HT-29 (cell line): ENCODE measurements at regions not wholly inside any gene's neighbourhood (a gene's known extent, or its start where the extent isn't known, plus 50 kb on each side); places are given as distances from the start of the nearest gene placed in this dataset.
"Not testable (repeated sequence)": the region's sequence is repeated elsewhere in the genome, so short reads cannot be mapped to it uniquely, and the experiment has no call there.

ENCODE experiments used
- DNase-seq: peaks from one replicate; pipeline ENCODE4 v3.0.0-alpha.2; 2015; ENCODE audit warnings: low spot score

DNA sequence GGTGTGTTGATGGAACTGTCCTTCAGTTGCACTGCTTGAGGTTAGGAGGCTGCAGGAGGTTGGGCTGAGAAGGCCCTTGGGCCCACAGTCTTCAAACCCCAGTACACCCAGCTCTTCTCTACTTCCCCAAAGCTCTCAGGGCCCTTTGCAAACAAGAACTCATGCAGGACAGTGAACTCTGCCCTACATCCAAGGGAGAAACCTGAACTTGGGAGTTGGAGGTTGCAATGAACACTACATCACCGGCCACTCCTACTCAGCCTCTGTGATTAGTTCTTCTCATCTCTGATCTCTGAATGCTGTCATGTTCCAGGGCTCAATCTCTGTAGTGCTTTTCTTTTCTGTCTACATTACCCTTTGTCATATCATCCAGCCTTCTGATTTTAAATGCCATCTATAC, 148.5 kb upstream of the PDE7B start:
- no peak for DNase-seq

DNA sequence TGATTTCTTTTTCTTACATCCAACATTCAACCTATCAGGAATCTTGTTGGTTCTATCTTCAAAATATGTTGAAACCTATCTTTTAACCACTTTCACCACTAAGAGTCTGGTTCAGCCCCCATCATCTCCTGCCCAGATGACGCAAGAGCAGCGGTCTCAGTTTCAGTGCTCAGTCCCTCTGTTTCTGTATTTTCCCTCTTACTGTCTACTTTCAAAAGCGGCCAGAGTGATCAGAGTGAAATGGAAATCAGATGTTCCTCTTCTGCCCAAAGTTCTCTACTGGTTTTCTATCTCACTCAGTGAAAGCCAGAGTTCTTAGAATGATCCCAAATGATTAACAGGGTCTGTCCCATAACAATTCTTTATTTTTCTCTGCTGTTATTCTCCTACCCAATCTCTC, 147.9 kb upstream of the PDE7B start:
- DNase-seq, result no peak

DNA sequence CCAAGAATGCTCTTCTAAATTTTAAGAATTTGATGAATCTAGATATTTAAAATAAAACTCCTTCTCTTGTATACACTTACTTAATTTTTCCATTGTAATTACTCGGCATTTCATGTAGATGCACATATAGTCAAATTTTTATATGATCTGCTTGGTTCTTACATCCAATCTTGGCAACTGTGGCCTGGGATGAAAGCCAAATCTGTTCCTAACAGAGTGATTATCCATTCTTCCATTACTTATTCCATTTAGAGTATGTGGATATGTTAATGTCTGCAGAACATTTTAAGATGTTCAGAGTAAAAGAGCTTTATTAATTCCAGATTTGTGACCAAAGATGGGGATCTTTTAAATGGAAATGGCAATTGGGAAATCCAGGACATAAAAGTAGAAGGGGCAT, 144.1 kb upstream of the PDE7B start:
- DNase-seq, result no peak

DNA sequence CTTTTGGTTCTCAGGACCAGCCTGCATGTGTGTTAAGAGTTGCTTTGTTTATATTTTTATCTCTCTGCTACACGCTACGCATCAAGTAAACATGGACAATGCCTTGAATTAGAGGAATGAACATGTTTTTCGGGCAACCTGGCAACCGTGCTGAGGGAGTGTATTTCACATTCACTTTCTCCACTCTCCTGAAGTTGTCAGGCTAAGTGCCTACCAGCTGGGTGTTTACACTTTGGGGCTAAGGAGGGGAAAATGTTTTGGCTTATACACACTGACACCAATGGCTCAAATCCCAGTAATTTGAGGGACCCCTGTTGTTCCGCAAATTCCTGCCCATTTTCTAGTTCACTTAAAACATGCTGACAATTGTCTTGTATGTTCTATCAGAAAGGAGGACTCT, 141.5 kb upstream of the PDE7B start:
- DNase-seq, result no peak

DNA sequence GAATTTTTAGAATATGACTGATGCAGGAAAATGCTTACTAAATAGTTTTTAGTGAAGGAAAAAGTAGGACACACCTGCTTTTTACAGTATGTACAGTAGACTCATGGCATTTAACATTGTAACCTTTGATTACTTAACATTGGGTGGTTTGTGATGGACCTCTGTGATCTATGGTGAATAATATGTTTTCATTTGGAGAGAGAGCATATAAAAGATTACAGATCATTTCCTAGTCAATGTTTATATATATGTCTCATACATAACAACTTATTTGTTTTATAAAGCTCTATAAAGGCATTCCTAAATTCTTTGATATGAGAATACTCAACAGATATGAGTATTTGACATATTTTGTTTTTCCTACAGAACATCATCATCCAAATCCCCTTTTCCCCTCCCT, 129.3 kb upstream of the PDE7B start:
- no peak for DNase-seq

DNA sequence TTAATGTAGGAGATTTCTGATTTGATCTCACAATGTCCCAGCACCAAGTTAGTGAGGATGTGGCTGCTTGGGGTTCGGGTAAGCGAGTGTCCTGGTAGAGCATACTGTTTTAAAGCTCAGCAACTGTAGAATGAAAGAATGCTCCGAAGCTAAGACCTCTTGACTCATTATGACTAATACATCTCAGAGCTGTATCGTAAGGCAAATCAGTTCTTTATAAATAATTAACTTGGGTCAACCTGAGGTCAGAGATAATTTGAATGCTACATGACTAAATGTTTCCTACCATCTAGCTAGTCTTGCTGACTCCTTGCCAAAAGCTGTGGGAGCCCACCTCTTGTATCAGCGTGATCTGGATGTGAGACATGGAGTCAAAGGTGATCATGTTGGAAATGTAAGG, 128.8 kb upstream of the PDE7B start:
- peak; percentile 92 for DNase-seq

DNA sequence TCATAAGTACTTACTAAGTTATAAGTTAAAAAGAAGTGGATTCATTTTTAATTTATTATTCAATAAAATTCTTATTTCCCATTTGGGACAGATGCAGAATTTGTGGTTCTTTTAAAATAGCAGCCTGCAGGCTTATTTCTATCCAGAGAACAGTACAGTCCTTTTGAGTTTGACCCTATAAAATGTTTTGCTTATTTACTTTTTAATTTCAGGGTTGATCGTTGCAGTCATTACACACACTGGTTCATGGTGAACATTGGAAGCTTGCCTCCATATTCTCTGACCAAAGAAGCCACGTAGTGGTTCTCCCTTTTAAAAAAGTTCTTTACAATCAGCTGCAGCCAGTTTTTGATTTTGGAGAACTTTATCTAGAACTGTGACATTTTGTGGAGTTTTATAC, 122.9 kb upstream of the PDE7B start:
- no peak for DNase-seq

DNA sequence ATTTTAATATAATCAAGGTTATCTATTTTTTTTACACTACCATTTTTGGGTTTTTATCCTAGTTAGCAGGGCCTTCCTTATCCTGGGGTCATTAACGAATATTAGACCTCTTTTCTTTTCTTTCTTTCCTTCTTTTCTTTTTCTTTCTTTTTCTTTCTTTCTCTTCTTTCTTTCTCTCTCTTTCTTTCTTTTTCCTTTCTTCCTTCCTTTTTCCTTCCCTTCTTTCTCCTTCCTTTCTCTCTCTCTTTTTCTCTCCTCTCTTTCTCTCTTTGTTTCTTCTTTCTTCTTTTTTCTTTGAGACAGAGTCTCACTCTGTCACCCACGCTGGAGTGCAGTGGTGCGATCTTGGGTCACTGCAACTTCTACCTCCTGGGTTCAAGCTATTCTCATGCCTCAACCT, 120.4 kb upstream of the PDE7B start:
- DNase-seq, result no peak

DNA sequence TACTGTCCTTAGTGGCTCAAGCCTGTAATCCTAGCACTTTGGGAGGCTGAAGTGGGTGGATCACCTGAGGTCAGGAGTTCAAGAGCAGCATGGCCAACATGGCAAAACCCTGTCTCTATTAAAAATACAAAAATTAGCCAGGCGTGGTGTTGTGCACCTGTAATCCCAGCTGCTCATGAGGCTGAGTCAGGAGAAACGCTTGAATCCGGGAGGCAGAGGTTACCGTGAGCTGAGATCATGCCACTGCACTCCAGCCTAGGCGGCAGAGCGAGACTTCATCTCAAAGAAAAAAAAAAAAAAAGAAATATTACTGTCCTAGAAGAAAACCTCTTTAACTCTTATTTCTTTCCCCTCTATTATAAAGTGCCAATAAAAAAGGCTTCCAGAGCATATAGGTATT, 115.2 kb upstream of the PDE7B start:
- DNase-seq, result not testable (repeated sequence)

DNA sequence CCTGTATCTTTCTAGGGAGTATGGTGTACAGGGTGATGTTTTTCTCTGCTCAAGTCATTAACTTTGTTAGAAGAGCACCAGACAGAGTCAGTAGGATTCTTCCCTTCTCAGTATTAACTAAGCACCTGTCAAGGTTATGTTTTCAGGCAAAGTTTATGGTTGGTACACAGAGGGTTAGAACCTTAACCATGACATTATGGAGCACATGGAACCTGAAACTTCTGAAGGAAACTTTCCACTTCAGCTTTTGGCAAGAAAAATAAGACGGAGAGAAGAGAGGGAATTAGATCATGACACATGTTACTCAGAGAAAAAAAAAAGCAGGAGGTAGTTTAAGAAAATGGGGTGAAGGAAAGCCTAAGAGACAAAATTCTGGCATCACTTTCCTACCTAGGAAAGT, 112.9 kb upstream of the PDE7B start:
- no peak for DNase-seq

DNA sequence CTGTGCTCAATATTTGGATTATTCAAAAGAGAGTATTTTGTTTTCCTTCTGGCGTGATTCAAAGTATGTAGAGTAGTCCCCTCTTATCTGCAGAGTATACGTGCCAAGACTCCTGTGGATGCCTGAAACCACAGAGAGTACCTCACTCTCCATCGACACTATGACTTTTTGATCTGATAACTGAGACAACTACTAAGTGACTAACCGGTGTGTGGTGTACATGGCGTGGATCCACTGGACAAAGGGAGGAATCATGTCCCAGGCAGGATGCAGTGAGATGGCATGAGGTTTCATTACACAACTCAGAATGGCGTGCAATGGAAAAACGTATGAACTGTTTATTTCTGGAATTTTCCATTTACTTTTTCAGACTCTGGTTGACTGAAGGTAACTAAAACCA, 112.2 kb upstream of the PDE7B start:
- DNase-seq, result no peak

DNA sequence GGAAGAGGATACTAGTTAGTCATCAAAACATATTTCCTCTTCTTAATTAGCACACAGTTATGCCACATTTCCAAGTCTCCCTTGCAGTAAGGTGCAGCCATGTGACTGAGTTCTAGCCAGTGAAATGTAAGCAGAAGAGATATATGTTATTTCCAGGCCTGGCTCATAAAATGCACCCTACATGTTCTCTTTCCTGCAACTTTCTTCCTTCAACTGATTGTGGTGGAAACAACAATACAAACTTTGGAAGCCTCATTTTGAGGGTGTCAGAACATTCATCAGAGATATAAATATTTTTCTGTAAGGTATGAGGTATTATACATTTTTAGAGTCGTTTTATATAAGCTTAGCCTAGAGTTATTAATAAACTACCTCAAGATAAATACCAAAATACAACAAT, 110.9 kb upstream of the PDE7B start:
- no peak for DNase-seq

DNA sequence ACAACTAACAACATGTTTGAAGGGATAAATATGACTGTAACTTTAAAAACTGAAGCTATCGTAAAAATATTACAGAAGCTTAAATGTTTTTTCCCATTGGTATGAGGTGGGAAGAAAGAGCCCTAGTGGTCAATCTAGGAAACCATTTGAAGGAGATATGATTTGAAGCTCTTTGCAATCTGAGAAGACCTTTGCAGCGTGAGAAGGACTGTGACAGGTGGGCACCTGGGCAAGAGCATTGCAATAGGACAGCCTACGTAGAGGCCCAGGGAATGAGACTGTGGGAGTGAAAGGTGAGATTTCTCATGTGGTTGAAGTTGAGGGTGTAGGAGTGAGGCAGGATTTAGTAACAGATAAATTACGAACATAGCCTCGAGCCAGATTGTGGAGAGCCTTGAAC, 108.0 kb upstream of the PDE7B start:
- DNase-seq, result no peak

DNA sequence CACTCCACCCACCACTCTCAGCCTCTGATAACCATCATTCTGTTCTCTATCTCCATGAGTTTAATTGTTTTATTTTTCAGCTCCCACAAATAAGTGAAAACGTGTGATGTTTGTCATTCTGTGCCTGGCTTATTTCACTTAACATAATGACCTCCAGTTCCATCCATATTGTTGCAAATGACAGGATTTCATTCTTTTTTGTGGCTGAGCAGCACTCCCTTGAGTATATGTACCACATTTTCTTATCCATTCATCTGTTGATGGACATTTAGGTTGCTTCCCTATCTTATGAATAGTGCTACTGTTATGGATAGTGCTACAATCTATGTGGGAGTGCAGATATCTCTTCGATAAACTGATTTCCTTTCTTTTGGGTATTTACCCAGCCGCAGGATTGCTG, 103.3 kb upstream of the PDE7B start:
- DNase-seq, result no peak

DNA sequence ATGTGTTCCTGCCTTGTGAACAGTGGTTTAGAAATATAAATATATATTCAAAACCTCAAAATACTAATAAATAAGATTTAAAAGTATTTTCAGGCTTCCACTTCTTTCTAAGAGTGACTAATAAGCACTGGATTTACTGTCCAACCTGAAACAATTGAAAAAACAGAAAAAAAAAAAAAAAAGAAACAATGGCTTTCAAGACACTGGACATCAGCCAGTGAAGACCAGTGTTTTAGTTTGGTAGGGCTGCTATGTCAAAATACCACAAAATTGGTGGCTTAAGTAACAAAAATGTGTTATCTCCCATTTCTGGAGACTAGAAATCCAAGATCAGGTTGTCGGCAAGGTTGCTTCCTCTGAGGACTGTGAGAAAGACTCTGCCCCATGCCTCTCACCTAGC, 101.4 kb upstream of the PDE7B start:
- DNase-seq, result no peak

DNA sequence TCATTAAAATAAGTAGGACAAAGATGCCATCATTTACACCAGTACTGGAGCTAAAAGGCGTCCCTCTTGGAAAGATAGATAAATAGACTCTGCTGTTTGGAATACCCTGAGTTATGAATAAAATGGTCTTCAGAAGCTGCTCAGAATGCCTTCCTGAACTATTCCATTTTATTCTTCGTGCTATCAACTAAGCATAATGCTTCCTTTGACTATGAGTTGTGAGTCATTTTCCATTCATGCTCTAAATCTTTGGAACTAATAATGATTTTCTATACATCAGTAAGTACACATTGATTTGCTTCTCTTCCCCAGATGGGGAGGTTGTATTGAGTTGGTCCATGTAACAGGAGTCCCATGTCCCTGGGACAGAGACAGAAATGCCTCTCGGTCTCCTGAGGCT, 98.3 kb upstream of the PDE7B start:
- DNase-seq, result no peak

DNA sequence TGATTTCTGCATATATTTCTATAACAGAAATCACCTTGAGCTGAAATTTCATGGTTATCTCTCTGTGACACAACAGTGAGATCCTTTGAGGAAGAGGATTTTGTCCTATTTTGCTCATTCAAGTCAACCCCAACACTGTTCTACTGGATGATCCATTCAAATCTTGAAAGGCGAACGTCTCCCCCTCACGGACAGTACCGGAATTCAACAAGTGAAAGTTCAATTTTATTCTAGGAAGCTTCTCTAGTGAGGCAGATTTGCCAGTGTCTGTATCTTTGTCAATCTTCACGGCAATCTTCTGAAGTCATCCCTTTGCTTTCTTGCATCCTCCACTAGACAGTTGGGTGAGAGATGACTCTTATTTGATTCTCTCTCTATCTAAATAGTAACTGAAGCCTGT, 91.7 kb upstream of the PDE7B start:
- peak; percentile 79 for DNase-seq

DNA sequence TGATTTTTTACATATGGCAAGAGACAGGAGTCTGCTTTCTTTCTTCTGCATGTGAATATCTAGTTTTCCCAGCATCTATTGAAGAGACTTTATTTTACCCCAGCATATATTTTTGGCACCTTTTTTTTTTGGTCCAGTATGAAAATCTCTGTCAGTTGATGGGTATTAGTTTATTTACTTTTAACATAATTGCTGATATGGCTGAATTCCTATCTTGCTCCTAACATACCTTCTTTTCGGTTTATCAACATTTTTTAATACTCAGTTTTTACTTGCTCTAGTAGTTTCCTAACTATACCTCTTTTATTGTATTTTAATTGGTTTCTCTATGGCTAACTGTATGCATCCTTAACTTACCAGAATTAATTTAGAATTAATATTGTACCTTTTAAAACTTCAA, 77.5 kb upstream of the PDE7B start:
- DNase-seq, result no peak

DNA sequence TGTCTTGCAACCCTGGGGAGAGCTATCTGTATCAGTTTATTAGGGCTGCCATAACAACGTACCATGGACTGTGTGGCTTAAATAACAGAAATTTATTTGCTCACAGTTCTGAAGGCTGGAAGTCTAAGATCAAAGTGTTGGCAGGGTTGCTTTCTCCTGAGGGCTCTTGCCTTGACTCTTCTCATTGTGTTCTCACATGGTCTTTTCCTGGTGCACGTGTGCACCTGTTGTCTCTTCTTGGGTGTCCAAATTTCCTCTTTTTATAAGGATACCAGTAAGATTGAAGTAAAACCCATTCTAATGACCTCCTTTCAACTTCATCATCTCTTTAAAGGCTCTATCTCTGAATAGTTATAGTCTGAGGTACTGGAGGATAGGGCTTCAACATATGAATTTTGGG, 72.3 kb upstream of the PDE7B start:
- no peak for DNase-seq

DNA sequence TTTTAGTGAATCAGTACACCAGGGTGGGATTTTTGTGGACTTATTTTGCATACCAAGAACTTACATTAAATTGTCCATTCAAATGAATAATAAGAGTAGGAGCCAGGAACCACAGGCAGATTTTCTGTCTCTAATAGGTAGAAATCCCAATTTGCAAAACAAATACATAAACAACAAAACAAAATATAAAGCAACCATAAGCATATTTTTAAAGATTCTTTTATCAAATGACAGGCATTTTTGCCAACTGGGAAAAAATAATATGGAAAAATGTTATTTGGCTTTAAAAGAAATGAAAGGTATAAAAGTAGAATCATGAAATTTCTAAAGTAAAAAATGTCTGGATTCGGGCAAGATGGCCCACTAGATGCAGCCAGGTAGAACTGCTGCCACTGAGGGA, 71.2 kb upstream of the PDE7B start:
- DNase-seq, result no peak

DNA sequence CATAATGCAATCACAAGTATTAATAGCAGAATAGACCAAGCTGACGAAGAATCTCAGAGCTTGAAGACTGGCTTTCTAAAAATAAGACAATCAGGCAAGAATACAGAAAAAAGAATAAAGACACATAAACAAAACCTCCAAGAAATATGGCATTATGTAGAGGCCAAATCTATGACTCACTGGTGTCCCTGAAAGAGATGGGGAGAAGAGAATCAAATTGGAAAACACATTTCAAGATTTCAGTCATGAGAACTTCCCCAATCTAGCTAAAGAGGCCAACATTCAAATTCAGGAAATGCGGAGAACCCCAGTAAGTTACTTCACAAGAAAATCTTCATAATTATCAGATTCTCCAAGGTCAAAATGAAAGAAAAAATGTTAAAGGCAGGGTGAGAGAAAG, 69.0 kb upstream of the PDE7B start:
- no peak for DNase-seq

DNA sequence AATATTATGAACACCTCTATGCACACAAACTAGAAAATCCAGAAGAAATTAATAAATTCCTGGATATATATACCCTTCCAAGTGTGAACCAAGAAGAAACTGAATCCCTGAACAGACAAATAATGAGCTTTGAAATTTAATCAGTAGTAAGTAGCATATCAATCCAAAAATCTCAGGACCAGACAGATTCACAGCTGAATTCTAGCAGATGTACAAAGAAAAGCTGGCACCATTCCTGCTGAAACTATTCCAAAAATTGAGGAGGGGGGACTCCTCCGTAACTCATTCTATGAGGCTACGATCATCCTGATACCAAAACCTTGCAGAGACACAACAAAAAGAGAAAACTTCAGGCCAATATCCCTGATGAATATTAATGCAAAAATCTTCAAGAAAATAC, 67.0 kb upstream of the PDE7B start:
- no peak for DNase-seq

DNA sequence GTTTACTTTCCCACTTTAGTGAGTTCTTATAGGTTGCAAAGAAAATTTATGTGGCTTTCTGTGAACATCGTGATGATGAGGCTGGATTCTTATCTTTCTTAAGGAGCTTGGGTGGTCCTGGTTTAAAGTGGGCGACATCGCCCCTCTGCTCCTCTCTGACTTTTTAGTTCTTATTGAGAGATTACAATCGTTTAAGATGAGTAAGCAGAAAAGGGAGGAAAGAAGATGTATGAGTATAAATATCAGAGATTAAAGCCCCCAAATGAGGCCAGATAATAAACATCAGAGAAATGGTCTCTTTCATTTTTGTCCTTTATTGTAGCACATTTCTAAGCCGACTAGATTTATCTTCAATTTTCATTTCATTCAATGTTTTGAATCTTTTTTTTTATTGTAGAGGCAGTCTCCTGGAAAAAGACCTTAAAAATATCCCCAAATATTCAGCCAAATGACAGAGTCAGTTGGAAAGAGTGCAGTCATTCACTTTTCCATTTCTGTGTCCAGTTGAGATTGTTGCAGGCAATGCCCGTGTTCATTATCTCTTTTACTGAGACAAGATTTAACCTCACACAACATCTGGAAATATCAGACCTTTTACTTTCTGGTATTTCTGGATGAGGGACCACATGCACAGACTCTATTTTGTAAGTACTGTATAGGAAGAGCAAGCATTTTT, 62.0 kb upstream of the PDE7B start:
- DNase-seq, result no peak

DNA sequence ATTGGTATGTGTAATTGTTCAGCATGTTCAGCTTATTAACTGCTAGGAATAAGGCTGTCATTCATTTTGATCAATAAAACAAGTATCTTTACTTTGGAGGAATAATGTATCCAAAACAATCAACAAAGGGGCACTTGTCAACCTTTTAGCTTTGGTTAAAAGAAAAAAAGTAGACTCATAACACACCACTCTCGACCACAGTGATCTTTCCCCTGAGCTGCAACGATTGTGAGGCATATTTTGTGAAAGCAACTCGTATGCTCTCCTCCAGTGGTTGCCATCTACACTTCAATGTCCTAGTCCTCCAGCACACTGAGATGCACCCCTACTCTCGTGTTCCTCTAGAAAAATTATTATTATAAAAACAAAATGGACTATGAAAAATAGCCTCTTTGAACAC, 60.1 kb upstream of the PDE7B start:
- no peak for DNase-seq
